ENCODE measurements at regions not wholly inside any gene's neighbourhood (a gene's known extent, or its start where the extent isn't known, plus 50 kb on each side); places are given as distances from the start of the nearest gene placed in this dataset.

DNA sequence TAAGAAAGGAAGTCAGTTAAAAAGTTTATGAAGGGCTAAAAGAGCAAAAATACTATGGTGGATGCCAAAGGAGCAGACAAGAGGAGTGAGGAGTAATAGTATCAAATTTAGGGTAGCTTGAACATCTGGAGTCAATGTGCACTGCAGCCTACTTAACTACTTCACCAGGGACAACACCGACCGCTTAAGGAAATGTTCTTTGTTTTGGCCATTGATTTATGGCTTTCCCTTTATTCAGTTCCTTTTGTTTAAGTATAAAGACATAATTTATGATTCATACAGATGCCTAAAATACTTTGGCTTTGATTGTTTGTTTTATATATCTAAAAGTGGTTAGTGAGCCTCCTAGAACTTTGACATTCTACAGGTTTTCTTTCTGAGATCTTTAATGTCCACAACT, 276.3 kb upstream of the PRR20A start:
- no peaks in the 10 kb centered on the region for H3K36me3 ChIP-seq
- no peaks in the 10 kb centered on the region for H3K27me3 ChIP-seq
- no peak for TF ChIP-seq POLR2AphosphoS5 (IDR thresholded peaks at IDR 0.05)
- TF ChIP-seq, protein P1, sequence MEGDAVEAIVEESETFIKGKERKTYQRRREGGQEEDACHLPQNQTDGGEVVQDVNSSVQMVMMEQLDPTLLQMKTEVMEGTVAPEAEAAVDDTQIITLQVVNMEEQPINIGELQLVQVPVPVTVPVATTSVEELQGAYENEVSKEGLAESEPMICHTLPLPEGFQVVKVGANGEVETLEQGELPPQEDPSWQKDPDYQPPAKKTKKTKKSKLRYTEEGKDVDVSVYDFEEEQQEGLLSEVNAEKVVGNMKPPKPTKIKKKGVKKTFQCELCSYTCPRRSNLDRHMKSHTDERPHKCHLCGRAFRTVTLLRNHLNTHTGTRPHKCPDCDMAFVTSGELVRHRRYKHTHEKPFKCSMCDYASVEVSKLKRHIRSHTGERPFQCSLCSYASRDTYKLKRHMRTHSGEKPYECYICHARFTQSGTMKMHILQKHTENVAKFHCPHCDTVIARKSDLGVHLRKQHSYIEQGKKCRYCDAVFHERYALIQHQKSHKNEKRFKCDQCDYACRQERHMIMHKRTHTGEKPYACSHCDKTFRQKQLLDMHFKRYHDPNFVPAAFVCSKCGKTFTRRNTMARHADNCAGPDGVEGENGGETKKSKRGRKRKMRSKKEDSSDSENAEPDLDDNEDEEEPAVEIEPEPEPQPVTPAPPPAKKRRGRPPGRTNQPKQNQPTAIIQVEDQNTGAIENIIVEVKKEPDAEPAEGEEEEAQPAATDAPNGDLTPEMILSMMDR (IDR thresholded peaks at IDR 0.05) = no peak
- no peak for TF ChIP-seq EP300 (IDR thresholded peaks at IDR 0.05)
- TF ChIP-seq POLR2A (IDR thresholded peaks at IDR 0.05) = no peak
- ATAC-seq (ENCODE audit: low FRiP score in 2 of 2) (peak in 1 of 2 donors; percentile 56), DNase-seq (no peak)
- no peaks in the 10 kb centered on the region for H3K4me1 ChIP-seq
- no peaks in the 10 kb centered on the region for H3K9me3 ChIP-seq
- H3K27ac ChIP-seq = no peak overlapping the region
- H3K4me3 ChIP-seq = no peak overlapping the region
- WGBS, 2 donors = 23 to 39% methylated on average over 2 of the region's 2 CpGs

DNA sequence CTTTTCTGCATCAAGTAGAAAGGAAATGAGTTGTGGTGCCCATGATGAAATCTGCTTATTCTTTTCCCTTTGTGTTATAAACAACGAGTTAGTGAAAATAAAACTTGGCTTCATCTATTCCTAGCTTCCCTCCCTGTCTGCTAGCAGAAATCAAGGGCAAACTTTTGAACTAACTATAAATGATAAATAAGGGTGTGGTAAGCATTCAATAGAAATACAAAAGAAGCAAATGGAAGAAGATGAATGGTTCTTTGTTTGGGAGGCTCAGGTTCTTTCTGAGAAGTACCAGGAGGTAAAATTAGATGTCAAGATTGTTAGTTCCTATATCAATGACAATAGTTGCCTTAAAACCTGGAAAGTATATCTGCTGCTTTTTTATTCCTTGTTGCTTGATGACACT, 275.3 kb upstream of the PRR20A start:
- Histone ChIP-seq H3K4me1 (no peaks in the 10 kb centered on the region), H3K36me3 (no peaks in the 10 kb centered on the region), H3K4me3 (no peak overlapping the region), H3K27me3 (no peaks in the 10 kb centered on the region), H3K9me3 (no peaks in the 10 kb centered on the region), H3K27ac (no peak overlapping the region)
- no peak for DNase-seq
- no peak for ATAC-seq (ENCODE audit: low FRiP score in 2 of 2)
- WGBS, 2 donors = 32 to 57% methylated on average over 1 of the region's 1 CpG
- no peak for TF ChIP-seq POLR2A (IDR thresholded peaks at IDR 0.05)

DNA sequence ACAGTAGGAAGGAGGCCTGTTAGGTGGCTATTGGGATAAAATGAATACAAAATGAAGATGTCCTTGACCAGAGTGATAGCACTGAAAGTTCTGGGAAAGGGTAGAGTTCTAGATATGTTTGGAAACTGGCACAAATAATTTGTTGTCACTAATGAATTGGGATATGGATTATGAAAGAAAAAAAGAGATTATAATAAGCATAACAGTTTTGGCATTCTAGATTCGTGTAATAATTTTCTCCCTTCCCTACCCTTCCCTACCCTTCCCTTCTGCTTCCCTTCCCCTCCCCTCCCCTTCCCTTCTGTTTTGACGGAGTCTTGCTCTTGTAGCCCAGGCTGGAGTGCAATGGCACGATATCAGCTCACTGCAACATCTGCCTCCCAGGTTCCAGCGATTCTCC, 271.0 kb upstream of the PRR20A start:
- Histone ChIP-seq H3K4me3 (no peak overlapping the region), H3K9me3 (no peaks in the 10 kb centered on the region), H3K36me3 (no peaks in the 10 kb centered on the region), H3K27me3 (no peaks in the 10 kb centered on the region), H3K27ac (no peak overlapping the region), H3K4me1 (no peaks in the 10 kb centered on the region)
- 90 to 96% methylated on average over 3 of the region's 4 CpGs for WGBS, 2 donors
- no peak for DNase-seq
- TF ChIP-seq EP300 (IDR thresholded peaks at IDR 0.05) = no peak
- TF ChIP-seq POLR2AphosphoS5 (IDR thresholded peaks at IDR 0.05) = no peak
- no peak for TF ChIP-seq POLR2A (IDR thresholded peaks at IDR 0.05)
- TF ChIP-seq, protein P1 (IDR thresholded peaks at IDR 0.05) = no peak
- no peak for ATAC-seq (ENCODE audit: low FRiP score in 2 of 2)

DNA sequence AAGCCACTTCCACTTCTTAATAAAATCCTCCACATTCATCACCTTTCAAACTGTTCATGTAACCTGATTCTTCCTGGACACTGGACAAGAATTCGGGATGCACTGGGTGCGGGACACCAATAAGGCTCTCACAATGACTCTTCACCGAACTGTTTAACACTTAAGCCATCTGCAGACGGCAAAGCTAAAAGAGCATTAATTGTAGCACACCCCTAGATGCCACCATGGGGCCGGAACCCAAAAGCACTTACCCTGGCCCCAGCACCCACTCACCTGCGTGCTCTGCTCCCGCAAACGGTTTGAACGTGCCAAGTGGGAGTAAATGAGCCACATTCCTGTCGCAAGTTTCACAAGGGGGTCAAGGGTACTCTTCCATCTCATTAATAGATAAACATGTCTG, 254.3 kb upstream of the PRR20A start:
- Histone ChIP-seq H3K36me3 (no peaks in the 10 kb centered on the region), H3K4me3 (no peak overlapping the region), H3K4me1 (no peaks in the 10 kb centered on the region), H3K27ac (no peak overlapping the region), H3K9me3 (peaks cover 0 to 3% (median 0%) of the 10 kb centered on the region in 4 donors), H3K27me3 (no peaks in the 10 kb centered on the region)
- ATAC-seq (ENCODE audit: low FRiP score in 2 of 2) (no peak), DNase-seq (peak in 1 of 2 donors; percentile 10)
- WGBS, 2 donors = 78% methylated on average over 5 to 10 of the region's 10 CpGs
- TF ChIP-seq EP300 (IDR thresholded peaks at IDR 0.05) (no peak), POLR2A (IDR thresholded peaks at IDR 0.05) (no peak), POLR2AphosphoS5 (IDR thresholded peaks at IDR 0.05) (no peak)
- TF ChIP-seq, protein P1 (IDR thresholded peaks at IDR 0.05) = no peak

DNA sequence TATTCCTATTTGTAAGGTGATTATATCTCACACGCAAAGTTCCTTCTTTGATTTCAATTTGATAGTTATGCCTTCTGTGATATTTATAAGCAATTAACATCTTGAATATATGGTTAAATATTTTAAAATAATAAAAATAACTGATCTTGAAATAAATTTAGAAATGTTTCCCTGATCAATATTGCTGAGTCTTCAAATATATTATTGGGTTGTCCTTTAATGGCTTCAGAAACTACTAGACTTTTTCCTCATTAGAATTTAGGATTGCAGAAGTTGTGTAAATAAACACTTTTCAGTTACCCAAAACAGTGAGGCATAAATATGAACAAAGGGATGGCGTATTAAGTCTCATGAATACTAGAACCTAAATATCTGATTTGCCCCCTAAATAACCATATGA, 252.3 kb upstream of the PRR20A start:
- WGBS, 2 donors = 85 to 91% methylated on average over 2 of the region's 2 CpGs
- DNase-seq (no peak), ATAC-seq (ENCODE audit: low FRiP score in 2 of 2) (no peak)
- H3K36me3 ChIP-seq = no peaks in the 10 kb centered on the region
- no peak overlapping the region for H3K27ac ChIP-seq
- H3K4me1 ChIP-seq = no peaks in the 10 kb centered on the region
- H3K4me3 ChIP-seq = no peak overlapping the region
- TF ChIP-seq POLR2A (IDR thresholded peaks at IDR 0.05) (no peak), EP300 (IDR thresholded peaks at IDR 0.05) (no peak), POLR2AphosphoS5 (IDR thresholded peaks at IDR 0.05) (no peak)
- TF ChIP-seq, protein P1 (IDR thresholded peaks at IDR 0.05) = no peak
- H3K27me3 ChIP-seq = no peaks in the 10 kb centered on the region
- H3K9me3 ChIP-seq = peaks cover 0 to 3% (median 0%) of the 10 kb centered on the region in 4 donors
